ENCODE measurements at regions not wholly inside any gene's neighbourhood (a gene's known extent, or its start where the extent isn't known, plus 50 kb on each side); places are given as distances from the start of the nearest gene placed in this dataset.

GRCh38 chr5:62985749-62986148 lies 407.1 kb downstream of the LRRC70 start:
- intact Hi-C loops (cut with micrococcal nuclease) = no loop called here

GRCh38 chr5:62982348-62982747 lies 403.7 kb downstream of the LRRC70 start:
- Mint-ChIP-seq H3K27ac (no peak overlapping the region), H3K4me1 (no peaks in the 10 kb centered on the region)

More at GRCh38 chr5:62985749-62986148, 407.1 kb downstream of the LRRC70 start:
- TF ChIP-seq CTCF (IDR thresholded peaks at IDR 0.05) = no peak
- no peak overlapping the region for H3K4me3 ChIP-seq (ENCODE audit: low read length)
- no peak overlapping the region for H3K27ac Mint-ChIP-seq
- H3K4me1 ChIP-seq (ENCODE audit: control insufficient read depth, insufficient read depth, low read length) = no peaks in the 10 kb centered on the region
- H3K27me3 Mint-ChIP-seq (ENCODE audit: low read depth in 2 of 2) = no peaks in the 10 kb centered on the region
- H3K9me3 ChIP-seq (ENCODE audit: control insufficient read depth, insufficient read depth, low read length) = peaks cover 3% of the 10 kb centered on the region
- H3K9me3 Mint-ChIP-seq = peaks cover 13 to 20% of the 10 kb centered on the region in 2 donors
- WGBS (ENCODE audit: insufficient coverage) = 84% methylated on average over 1 of the region's 1 CpG
- H3K27ac ChIP-seq (ENCODE audit: low read length) = no peak overlapping the region
- DNase-seq (no peak), ATAC-seq (no peak)
- no peaks in the 10 kb centered on the region for H3K27me3 ChIP-seq (ENCODE audit: control insufficient read depth, insufficient read depth, low read length)
- no peaks in the 10 kb centered on the region for H3K4me1 Mint-ChIP-seq
- H3K4me3 Mint-ChIP-seq = no peak overlapping the region
- peaks cover 16% of the 10 kb centered on the region for H3K36me3 Mint-ChIP-seq
- no peaks in the 10 kb centered on the region for H3K36me3 ChIP-seq (ENCODE audit: control insufficient read depth, insufficient read depth, low read length)

GRCh38 chr5:62980884-62981283 lies 402.3 kb downstream of the LRRC70 start:
- no peak for ATAC-seq
- H3K27ac ChIP-seq (ENCODE audit: low read length) = no peak overlapping the region
- no peak overlapping the region for H3K4me3 Mint-ChIP-seq
- no peak overlapping the region for H3K4me3 ChIP-seq (ENCODE audit: low read length)
- peaks cover 3% of the 10 kb centered on the region for H3K9me3 ChIP-seq (ENCODE audit: control insufficient read depth, insufficient read depth, low read length)
- no peaks in the 10 kb centered on the region for H3K36me3 ChIP-seq (ENCODE audit: control insufficient read depth, insufficient read depth, low read length)
- no peak overlapping the region for H3K27ac Mint-ChIP-seq
- no peaks in the 10 kb centered on the region for H3K4me1 ChIP-seq (ENCODE audit: control insufficient read depth, insufficient read depth, low read length)
- intact Hi-C loops (cut with micrococcal nuclease) = no loop called here
- no peaks in the 10 kb centered on the region for H3K4me1 Mint-ChIP-seq
- WGBS (ENCODE audit: insufficient coverage) = no CpG with 5 or more reads among the region's 1 CpG
- H3K36me3 Mint-ChIP-seq = peaks cover 2% of the 10 kb centered on the region
- H3K27me3 ChIP-seq (ENCODE audit: control insufficient read depth, insufficient read depth, low read length) = no peaks in the 10 kb centered on the region
- TF ChIP-seq CTCF (IDR thresholded peaks at IDR 0.05) = no peak
- peaks cover 6 to 13% of the 10 kb centered on the region in 2 donors for H3K9me3 Mint-ChIP-seq
- no peak for DNase-seq
- no peaks in the 10 kb centered on the region for H3K27me3 Mint-ChIP-seq (ENCODE audit: low read depth in 2 of 2)

More at GRCh38 chr5:62982348-62982747, 403.7 kb downstream of the LRRC70 start:
- peaks cover 7% of the 10 kb centered on the region for H3K36me3 Mint-ChIP-seq
- intact Hi-C loops (cut with micrococcal nuclease) = no loop called here
- Histone ChIP-seq H3K4me3 (ENCODE audit: low read length) (no peak overlapping the region), H3K36me3 (ENCODE audit: control insufficient read depth, insufficient read depth, low read length) (no peaks in the 10 kb centered on the region), H3K27ac (ENCODE audit: low read length) (no peak overlapping the region), H3K9me3 (ENCODE audit: control insufficient read depth, insufficient read depth, low read length) (peaks cover 3% of the 10 kb centered on the region), H3K4me1 (ENCODE audit: control insufficient read depth, insufficient read depth, low read length) (no peaks in the 10 kb centered on the region), H3K27me3 (ENCODE audit: control insufficient read depth, insufficient read depth, low read length) (no peaks in the 10 kb centered on the region)
- H3K27me3 Mint-ChIP-seq (ENCODE audit: low read depth in 2 of 2) = no peaks in the 10 kb centered on the region
- H3K9me3 Mint-ChIP-seq = peaks cover 7 to 18% of the 10 kb centered on the region in 2 donors
- ATAC-seq (no peak), DNase-seq (no peak)
- no peak for TF ChIP-seq CTCF (IDR thresholded peaks at IDR 0.05)
- 75% methylated on average over 3 of the region's 3 CpGs for WGBS (ENCODE audit: insufficient coverage)
- no peak overlapping the region for H3K4me3 Mint-ChIP-seq

GRCh38 chr5:62979472-62979871 lies 400.9 kb downstream of the LRRC70 start:
- no peak overlapping the region for H3K27ac ChIP-seq (ENCODE audit: low read length)
- H3K36me3 ChIP-seq (ENCODE audit: control insufficient read depth, insufficient read depth, low read length) = no peaks in the 10 kb centered on the region
- DNase-seq (no peak), ATAC-seq (no peak)
- intact Hi-C loops (cut with micrococcal nuclease) = no loop called here
- no peak overlapping the region for H3K27ac Mint-ChIP-seq
- H3K4me1 Mint-ChIP-seq = no peaks in the 10 kb centered on the region
- WGBS (ENCODE audit: insufficient coverage) = 93% methylated on average over 5 of the region's 5 CpGs
- no peaks in the 10 kb centered on the region for H3K27me3 Mint-ChIP-seq (ENCODE audit: low read depth in 2 of 2)
- no peaks in the 10 kb centered on the region for H3K27me3 ChIP-seq (ENCODE audit: control insufficient read depth, insufficient read depth, low read length)
- H3K4me1 ChIP-seq (ENCODE audit: control insufficient read depth, insufficient read depth, low read length) = no peaks in the 10 kb centered on the region
- H3K9me3 Mint-ChIP-seq = peaks cover 9 to 10% of the 10 kb centered on the region in 2 donors
- no peak for TF ChIP-seq CTCF (IDR thresholded peaks at IDR 0.05)
- H3K9me3 ChIP-seq (ENCODE audit: control insufficient read depth, insufficient read depth, low read length) = no peaks in the 10 kb centered on the region
- H3K4me3 Mint-ChIP-seq = no peak overlapping the region
- H3K4me3 ChIP-seq (ENCODE audit: low read length) = no peak overlapping the region
- H3K36me3 Mint-ChIP-seq = no peaks in the 10 kb centered on the region
